HG03045 (cell line): ENCODE measurements at regions not wholly inside any gene's neighbourhood (a gene's known extent, or its start where the extent isn't known, plus 50 kb on each side); places are given as distances from the start of the nearest gene placed in this dataset.
A peak's percentile ranks its signal among the peaks of the same experiment; 100 is the strongest.

Experiments used
- ATAC-seq: cut with Tn5 transposase; IDR thresholded peaks from one replicate; pipeline ENCODE4 v1.9.1; 2021; ENCODE audit warnings: mild to moderate bottlenecking, moderate library complexity; ENCODE audit not compliant: unreplicated experiment

DNA sequence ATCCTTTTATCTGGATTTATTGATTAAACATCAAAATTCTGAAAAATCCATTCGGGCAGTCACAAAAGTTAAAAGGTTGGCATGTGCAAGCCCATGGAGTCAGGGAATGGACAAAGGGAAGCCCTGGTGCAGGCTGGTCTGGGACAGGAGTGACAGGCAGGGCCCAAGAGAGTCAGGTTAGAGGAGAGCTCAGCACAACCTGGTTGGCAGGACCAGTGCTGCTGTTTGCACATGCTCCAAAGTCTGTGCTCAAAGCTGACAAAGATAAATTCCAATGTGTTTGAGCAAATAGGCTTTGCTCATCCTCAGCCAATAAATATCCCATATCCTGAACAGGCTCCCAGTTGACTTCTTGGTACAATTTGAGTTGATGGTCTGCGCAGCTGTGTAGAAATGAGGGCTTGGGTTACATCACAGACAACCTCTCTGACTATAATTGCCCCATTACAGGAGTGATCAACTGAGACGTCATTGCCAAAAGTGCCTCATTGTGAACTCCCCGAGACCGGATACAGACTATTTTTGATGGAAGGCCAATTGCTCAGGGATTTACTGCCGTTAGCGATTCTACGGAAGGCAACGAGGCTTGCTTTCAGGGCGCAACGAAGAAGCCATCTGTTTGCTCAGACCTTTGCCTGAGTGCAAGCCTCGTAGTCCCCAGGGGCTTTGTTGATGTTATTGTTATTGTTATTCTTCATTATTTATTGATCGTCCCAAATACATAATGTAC, 1008.1 kb upstream of the TENM3 start:
- no peak for ATAC-seq

DNA sequence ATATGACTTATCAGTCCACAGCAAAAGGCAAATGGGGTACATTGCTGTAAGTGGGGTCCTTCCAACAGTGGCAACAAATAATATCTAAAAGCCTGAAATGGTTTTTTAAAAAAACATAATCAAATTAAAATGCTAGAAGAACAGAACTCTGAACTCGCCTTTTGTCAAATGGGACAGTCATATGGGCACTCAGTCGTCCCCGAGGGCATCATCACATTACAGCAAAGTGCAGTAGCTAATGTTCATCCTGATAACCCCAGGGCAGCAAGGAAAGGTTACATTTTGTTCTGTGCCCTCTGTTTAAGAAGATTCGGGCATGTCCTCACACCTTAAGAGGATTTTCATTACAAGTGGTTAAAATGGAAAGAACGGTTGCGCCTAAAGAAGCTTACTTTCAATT, 997.9 kb upstream of the TENM3 start:
- no peak for ATAC-seq

DNA sequence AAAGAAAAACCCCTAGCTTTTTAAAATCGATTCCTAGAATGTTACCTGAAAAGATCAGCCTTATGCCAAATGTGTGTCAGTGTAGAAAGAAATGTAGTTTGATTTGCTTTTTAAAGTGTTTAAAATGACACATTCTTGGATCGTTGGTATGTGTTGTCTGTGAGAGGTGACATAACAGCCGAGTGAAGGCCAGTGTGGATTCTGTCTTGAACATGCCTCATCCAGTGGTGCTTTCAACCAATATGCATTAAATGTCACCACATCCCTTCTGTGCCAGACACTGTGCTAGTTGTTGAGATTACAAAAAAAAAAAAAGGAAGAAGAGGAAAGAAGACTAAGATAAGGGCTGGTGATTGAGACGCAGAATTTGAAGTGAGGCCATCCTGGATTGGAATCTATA, 994.2 kb upstream of the TENM3 start:
- ATAC-seq = no peak

GRCh38 chr4:181254771-181255170, 988.4 kb upstream of the TENM3 start:
- ATAC-seq = no peak

- no peak for ATAC-seq
Observed at GRCh38 chr4:181258569-181258968, 984.6 kb upstream of the TENM3 start.

DNA sequence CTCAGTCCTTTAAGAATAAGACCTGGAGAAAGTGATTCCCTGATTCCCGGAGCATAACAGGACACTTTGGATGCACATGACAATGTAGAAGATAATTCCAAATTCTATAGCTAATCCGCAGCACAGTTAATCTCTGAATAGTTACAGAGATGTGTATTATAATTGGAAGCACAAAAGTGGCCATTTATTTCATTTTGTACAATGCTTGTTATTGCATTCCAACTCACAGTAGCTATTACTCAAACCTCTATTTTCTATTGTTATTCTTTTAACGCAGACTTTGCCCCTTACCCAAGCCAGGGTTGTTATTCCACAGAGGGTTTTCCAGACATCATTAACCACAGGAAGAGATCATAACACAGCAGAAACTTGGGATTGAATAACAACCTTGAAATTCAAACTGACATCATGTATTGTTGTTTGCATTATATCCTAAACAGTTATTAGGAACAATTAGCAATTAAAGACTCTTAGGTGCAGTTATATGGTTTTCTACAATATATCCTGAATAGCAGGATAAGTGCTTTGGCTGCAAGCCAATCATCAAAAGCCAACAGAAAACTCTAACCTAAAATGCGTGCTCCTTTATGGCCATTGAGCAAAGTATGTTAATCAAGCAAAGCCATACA, 984.0 kb upstream of the TENM3 start:
- ATAC-seq = no peak

DNA sequence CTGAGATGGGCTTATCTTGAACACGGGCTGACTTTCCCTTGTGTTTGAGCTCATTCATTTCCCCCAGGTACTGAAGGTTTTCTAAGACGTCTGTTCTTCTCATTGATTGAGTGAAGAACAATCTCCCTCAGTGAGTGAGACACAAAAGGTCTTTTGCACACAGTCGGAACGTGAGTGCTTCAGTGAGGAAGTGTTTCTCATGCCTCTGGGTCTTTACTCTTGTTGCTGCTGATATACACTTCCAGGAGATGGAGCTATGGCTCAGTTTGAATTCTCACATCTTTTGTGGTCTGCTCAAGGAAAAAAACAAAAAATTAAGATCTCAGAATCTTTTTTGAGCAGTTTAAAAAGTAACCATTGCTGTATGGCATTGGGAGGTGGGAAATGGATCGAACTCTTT, 981.9 kb upstream of the TENM3 start:
- ATAC-seq = no peak

- ATAC-seq = no peak
Observed at GRCh38 chr4:181264893-181265292, 978.3 kb upstream of the TENM3 start.

DNA sequence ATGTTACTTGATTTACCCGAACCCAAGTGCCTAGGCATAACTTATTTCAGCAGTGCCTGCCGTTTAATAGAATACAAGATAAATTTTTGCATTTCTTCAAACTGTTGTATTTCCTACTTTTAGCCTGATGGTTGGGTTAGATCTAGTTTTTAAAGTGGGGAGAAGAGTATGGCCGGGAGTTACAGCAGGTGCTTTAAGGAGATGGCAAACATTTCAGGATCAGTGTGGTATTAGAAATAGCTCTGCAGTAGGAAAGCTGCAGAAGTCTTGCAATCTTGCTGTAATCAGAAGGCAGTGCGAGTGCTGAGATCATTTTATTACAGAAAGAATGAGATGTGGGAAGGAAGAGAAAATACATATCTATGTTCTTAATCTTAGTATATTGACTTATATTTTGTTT, 977.8 kb upstream of the TENM3 start:
- no peak for ATAC-seq

DNA sequence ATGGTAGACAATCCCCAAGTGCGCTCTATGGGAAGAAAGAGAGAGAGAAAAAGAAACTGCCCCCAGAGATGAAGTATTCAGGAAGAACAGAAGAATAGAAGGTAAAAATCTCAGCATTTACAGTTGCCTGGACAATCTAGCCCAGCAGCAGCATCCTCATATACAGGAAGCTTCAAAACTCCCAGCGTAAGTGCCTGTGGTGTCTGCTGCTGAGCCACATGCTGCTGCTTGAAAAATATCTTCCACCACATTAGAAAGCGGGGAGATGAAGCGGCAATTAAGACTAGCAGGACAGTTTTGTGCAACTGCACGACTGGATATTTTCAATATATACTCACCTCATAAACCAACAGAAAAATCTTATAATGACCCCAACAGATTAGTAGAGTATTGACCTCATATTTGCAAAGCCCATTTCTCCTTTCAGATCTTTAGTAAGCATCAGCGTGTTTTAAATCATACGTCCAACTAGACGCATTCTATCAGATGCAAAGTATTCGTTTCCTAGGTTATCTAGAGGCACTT, 972.0 kb upstream of the TENM3 start:
- no peak for ATAC-seq

DNA sequence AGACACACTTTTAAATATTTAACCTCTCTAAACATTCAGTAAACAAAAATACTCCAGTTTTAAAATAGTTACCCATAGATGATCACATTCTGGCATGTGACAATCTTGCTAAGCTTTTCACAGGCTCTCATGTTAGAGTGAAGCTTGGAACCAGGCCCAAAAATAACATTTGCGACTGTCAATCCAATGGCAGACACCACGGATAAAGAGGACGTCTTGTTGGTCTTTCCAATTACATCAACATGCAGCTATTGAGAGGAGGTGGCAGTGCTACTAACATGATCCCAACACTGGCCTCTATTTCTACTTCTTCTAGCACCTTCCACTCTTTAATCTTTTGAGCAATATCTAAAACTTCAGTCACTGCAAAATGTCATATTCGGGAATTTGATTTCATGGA, 970.8 kb upstream of the TENM3 start:
- ATAC-seq = no peak

- no peak for ATAC-seq
Observed at GRCh38 chr4:181278941-181279340, 964.3 kb upstream of the TENM3 start.

DNA sequence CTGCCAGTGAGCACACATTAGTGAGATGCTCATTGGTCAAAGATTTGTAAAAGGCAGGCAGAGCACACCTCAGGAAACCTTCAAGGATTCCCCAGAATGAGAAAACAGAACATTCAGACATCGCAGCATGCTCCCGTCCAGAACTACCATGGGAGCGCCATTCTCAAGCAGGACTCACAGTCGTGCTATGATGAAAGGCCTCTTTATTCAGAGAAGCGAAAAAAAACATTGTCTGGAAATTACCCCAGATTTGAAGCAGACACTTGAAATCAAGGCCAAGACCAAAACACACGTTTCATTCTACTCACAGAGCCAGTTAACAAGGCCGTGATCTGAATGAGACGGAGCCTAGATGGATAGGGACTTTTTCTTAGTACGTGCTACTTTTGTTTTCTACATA, 961.8 kb upstream of the TENM3 start:
- ATAC-seq = no peak

DNA sequence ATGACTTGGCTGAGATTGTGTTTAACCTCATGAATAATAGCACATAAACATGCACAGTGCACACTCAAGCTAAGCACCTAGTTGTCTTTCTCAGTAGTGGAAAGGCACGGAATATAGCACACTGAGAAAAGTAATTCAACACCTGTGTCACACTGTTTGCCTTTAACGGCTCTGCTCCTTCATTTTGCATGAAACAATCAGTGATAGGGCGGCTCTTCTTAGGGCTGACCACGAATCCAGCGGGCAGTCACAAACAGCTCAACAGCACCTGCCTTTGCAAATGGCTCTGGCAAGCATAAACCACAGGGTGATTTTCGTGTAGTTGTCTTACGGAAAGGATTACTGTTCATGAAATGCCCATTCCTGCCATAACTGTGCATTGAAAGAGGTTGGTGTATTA, 954.0 kb upstream of the TENM3 start:
- no peak for ATAC-seq

- ATAC-seq = no peak
Observed at GRCh38 chr4:181291615-181292014, 951.6 kb upstream of the TENM3 start.

DNA sequence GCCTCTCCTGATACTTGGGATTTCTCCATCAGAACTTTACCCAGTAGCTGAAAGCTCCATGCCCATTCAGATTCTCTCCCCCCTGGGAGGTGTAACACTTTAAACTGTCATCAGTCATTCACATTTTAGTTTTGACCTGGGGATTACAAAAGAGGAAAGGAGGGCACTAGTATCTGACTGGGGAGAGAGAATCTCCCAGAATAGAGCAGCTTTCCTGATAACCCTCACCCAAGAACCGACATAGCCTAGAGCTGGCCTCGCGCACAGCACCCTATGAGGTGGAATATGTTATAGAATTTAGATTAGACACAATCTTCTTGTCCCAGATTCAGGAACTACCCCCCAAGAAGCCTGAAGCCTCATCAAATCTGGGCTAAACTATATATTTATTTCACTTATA, 950.2 kb upstream of the TENM3 start:
- no peak for ATAC-seq

DNA sequence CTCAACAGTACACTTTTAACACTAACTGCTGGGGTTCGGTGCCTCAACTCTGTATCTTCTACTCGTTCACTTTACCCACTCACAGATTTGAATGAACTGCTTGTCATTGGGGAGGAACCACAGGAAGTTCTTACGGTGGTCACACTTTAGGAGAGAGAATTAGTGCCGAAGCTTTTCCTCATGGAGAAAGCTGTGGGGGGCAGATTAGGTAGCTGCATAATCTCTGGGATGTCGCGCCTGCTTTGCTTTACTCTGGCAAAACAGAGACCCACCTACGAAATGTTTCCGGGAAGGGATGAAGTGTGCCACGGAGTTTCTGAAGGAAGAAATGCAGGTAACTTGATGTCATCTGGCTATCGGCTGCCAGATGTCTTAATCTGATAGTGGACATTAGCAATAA, 949.7 kb upstream of the TENM3 start:
- ATAC-seq = no peak

GRCh38 chr4:181294421-181294820, 948.8 kb upstream of the TENM3 start:
- no peak for ATAC-seq

GRCh38 chr4:181301735-181302710, 941.2 kb upstream of the TENM3 start:
- ATAC-seq = peak; percentile 62

DNA sequence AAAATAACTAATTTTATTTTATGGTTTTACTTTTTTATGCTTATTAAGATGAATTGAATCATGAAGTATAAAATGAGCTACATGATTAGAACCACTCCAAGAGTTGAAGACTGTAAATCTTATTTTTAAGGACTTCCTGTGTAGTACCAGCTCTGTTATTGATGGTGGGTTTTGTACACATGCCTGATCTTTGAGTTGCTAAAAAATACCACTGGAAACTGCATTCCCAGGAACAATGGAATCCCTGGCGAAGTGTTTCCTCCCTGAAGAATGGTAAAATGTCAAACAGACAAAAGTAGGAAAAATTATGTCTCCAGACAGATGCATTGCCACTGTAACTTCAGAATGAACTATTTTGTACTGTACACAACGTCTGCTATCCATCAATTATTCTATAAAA, 935.4 kb upstream of the TENM3 start:
- ATAC-seq = no peak

DNA sequence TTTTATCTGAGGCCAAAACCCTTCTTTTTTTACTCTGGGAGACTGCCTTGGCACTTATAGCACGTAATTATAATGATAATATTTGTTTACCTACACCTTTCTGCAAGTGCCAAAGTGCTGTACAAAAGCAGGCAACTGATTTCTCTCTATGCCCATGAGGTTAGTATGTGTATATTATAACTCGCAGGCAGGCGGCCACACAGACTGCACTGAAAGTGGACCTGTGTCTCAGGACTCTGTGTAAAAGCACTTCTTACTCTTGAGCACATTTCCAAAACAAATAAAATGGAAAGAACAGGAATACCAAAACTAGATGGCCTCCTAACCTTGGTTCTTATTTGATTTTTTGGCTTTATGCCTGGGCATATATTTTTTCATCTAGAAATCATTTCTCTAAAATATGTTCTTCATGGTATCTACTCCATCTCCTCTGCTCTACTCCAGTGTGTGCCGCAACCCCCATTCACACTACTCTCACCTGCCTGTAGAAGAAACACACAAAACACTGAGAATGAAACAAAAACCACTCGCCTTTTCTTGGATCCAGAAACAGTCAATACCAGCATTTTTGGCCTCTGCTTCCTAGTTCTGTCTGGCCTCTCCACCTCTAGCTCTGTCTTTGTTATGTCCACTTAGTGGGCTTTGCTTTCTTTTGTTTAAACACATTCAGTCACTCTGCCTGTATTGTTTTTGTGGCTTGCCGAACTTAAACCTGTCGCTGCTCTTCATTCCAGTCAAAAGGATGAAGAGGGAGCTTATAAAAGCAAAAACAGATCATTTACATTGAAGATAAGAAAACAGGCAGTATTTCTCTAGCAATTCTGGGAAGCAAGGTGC, 934.5 kb upstream of the TENM3 start:
- no peak for ATAC-seq
